ENCODE measurements at regions not wholly inside any gene's neighbourhood (a gene's known extent, or its start where the extent isn't known, plus 50 kb on each side); places are given as distances from the start of the nearest gene placed in this dataset.

- Histone ChIP-seq H3K36me3 (no peaks in the 10 kb centered on the region), H3K27ac (no peak overlapping the region), H3K27me3 (no peaks in the 10 kb centered on the region), H3K4me1 (no peaks in the 10 kb centered on the region), H3K4me3 (replicated peaks in 1 of 3) (no peak overlapping the region), H3K9me3 (no peaks in the 10 kb centered on the region)
- no peak for DNase-seq
- intact Hi-C loops (cut with DNase I): no loop called here
- WGBS, 2 donors: 91 to 96% methylated on average over 2 of the region's 2 CpGs
- TF ChIP-seq CTCF (IDR thresholded peaks at IDR 0.05): no peak
- TF ChIP-seq POLR2A (IDR thresholded peaks at IDR 0.05): no peak
Measured at GRCh38 chr6:94190030-94190429, 770.7 kb upstream of the EPHA7 start.

GRCh38 chr6:94184666-94185464, 765.5 kb upstream of the EPHA7 start:
- Histone ChIP-seq H3K27ac (no peak overlapping the region), H3K27me3 (no peaks in the 10 kb centered on the region), H3K9me3 (no peaks in the 10 kb centered on the region), H3K36me3 (no peaks in the 10 kb centered on the region), H3K4me1 (no peaks in the 10 kb centered on the region), H3K4me3 (replicated peaks in 1 of 3) (no peak overlapping the region)
- intact Hi-C loops (cut with DNase I): no loop called here
- 83 to 94% methylated on average over 2 of the region's 2 CpGs for whole genome bisulfite sequencing, 2 donors
- no peak for TF ChIP-seq CTCF (IDR thresholded peaks at IDR 0.05)
- no peak for TF ChIP-seq POLR2A (IDR thresholded peaks at IDR 0.05)
- DNase-seq: no peak

GRCh38 chr6:94177429-94177828, 758.1 kb upstream of the EPHA7 start:
- TF ChIP-seq POLR2A (IDR thresholded peaks at IDR 0.05): no peak
- no peak for TF ChIP-seq CTCF (IDR thresholded peaks at IDR 0.05)
- no peak for DNase-seq
- WGBS, 2 donors: 25 to 26% methylated on average over 2 of the region's 2 CpGs
- Histone ChIP-seq H3K4me1 (no peaks in the 10 kb centered on the region), H3K36me3 (no peaks in the 10 kb centered on the region), H3K9me3 (no peaks in the 10 kb centered on the region), H3K4me3 (replicated peaks in 1 of 3) (no peak overlapping the region), H3K27me3 (no peaks in the 10 kb centered on the region), H3K27ac (no peak overlapping the region)
- intact Hi-C loops (cut with DNase I): no loop called here

- no peak for TF ChIP-seq CTCF (IDR thresholded peaks at IDR 0.05)
- TF ChIP-seq POLR2A (IDR thresholded peaks at IDR 0.05): no peak
- Histone ChIP-seq H3K9me3 (no peaks in the 10 kb centered on the region), H3K4me1 (no peaks in the 10 kb centered on the region), H3K36me3 (no peaks in the 10 kb centered on the region), H3K27me3 (no peaks in the 10 kb centered on the region), H3K27ac (no peak overlapping the region), H3K4me3 (replicated peaks in 1 of 3) (no peak overlapping the region)
- intact Hi-C loops (cut with DNase I): no loop called here
- 84 to 88% methylated on average over 2 of the region's 2 CpGs for WGBS, 2 donors
- DNase-seq: no peak
Measured at GRCh38 chr6:94175465-94175864, 756.1 kb upstream of the EPHA7 start.

- Histone ChIP-seq H3K27me3 (no peaks in the 10 kb centered on the region), H3K36me3 (no peaks in the 10 kb centered on the region), H3K9me3 (no peaks in the 10 kb centered on the region), H3K4me1 (no peaks in the 10 kb centered on the region), H3K27ac (no peak overlapping the region), H3K4me3 (replicated peaks in 1 of 3) (no peak overlapping the region)
- TF ChIP-seq POLR2A (IDR thresholded peaks at IDR 0.05): no peak
- no peak for TF ChIP-seq CTCF (IDR thresholded peaks at IDR 0.05)
- no peak for DNase-seq
- intact Hi-C loops (cut with DNase I): no loop called here
- 92 to 97% methylated on average over 1 of the region's 1 CpG for WGBS, 2 donors
Measured at GRCh38 chr6:94163877-94164276, 744.5 kb upstream of the EPHA7 start.

Measured in thyroid gland (tissue), 4 donors.